Mesothelial cell of epicardium (in vitro differentiated cells): ENCODE measurements at regions not wholly inside any gene's neighbourhood (a gene's known extent, or its start where the extent isn't known, plus 50 kb on each side); places are given as distances from the start of the nearest gene placed in this dataset.

Experiments
- DNase-seq, 2 experiments: peaks; one replicate each; pipeline ENCODE4 v3.0.0; 2021; ENCODE audit warnings: low spot score in 2 of 2; ENCODE audit not compliant: unreplicated experiment in 2 of 2
- H3K27ac Mint-ChIP-seq: 2 replicates; pipeline ENCODE4 v1.8.0; 2021; ENCODE audit warnings: mixed read lengths
- H3K27me3 Mint-ChIP-seq: 2 replicates; pipeline ENCODE4 v1.8.0; 2021; ENCODE audit warnings: low read depth, mixed read lengths
- H3K36me3 Mint-ChIP-seq: 2 replicates; pipeline ENCODE4 v1.8.0; 2021; ENCODE audit warnings: mixed read lengths
- H3K4me1 Mint-ChIP-seq: 2 replicates; pipeline ENCODE4 v1.8.0; 2021; ENCODE audit warnings: mixed read lengths
- H3K4me3 Mint-ChIP-seq: 2 replicates; pipeline ENCODE4 v1.8.0; 2021; ENCODE audit warnings: mild to moderate bottlenecking, moderate library complexity, mixed read lengths
- H3K9me3 Mint-ChIP-seq: 2 replicates; pipeline ENCODE4 v1.8.0; 2021; ENCODE audit warnings: mixed read lengths
- CTCF ChIP-seq: fragments of 200-600 bp; sonication (generic); IDR thresholded peaks from one replicate; pipeline ENCODE4 v1.5.0; 2021; ENCODE audit warnings: antibody characterized with exemption; ENCODE audit not compliant: unreplicated experiment

GRCh38 chr14:84777356-84777755 is 752.6 kb upstream of the FLRT2 start:
- no peak overlapping the region for H3K4me3 Mint-ChIP-seq

GRCh38 chr14:84782902-84783301 is 747.0 kb upstream of the FLRT2 start:
- H3K36me3 Mint-ChIP-seq = peaks cover 4% of the 10 kb centered on the region
- H3K4me1 Mint-ChIP-seq = no peaks in the 10 kb centered on the region
- H3K27ac Mint-ChIP-seq = no peak overlapping the region
- no peak overlapping the region for H3K4me3 Mint-ChIP-seq
- TF ChIP-seq CTCF = no peak
- peaks cover 9% of the 10 kb centered on the region for H3K9me3 Mint-ChIP-seq
- H3K27me3 Mint-ChIP-seq = no peaks in the 10 kb centered on the region
- no peak for DNase-seq

More at GRCh38 chr14:84777356-84777755, 752.6 kb upstream of the FLRT2 start:
- Mint-ChIP-seq H3K4me1 (no peaks in the 10 kb centered on the region), H3K27me3 (no peaks in the 10 kb centered on the region), H3K27ac (no peak overlapping the region), H3K9me3 (peaks cover 25% of the 10 kb centered on the region), H3K36me3 (peaks cover 3% of the 10 kb centered on the region)
- no peak for TF ChIP-seq CTCF
- no peak for DNase-seq

- Mint-ChIP-seq H3K27me3 (no peaks in the 10 kb centered on the region), H3K9me3 (peaks cover 9% of the 10 kb centered on the region), H3K4me3 (no peak overlapping the region), H3K4me1 (no peaks in the 10 kb centered on the region), H3K36me3 (peaks cover 4% of the 10 kb centered on the region), H3K27ac (no peak overlapping the region)
- TF ChIP-seq CTCF = no peak
- no peak for DNase-seq
Measured at GRCh38 chr14:84783511-84783910, 746.4 kb upstream of the FLRT2 start.

- Mint-ChIP-seq H3K27me3 (no peaks in the 10 kb centered on the region), H3K4me3 (no peak overlapping the region), H3K4me1 (no peaks in the 10 kb centered on the region), H3K36me3 (peaks cover 4% of the 10 kb centered on the region), H3K27ac (no peak overlapping the region), H3K9me3 (peaks cover 9% of the 10 kb centered on the region)
- DNase-seq = no peak
- no peak for TF ChIP-seq CTCF
Measured at GRCh38 chr14:84785996-84786395, 743.9 kb upstream of the FLRT2 start.

GRCh38 chr14:84789012-84789411 is 740.9 kb upstream of the FLRT2 start:
- Mint-ChIP-seq H3K36me3 (peaks cover 4% of the 10 kb centered on the region), H3K27me3 (no peaks in the 10 kb centered on the region), H3K27ac (no peak overlapping the region), H3K9me3 (peaks cover 25% of the 10 kb centered on the region), H3K4me3 (no peak overlapping the region), H3K4me1 (no peaks in the 10 kb centered on the region)
- no peak for TF ChIP-seq CTCF
- no peak for DNase-seq
